Vagina (tissue), 2 donors: ENCODE measurements at regions not wholly inside any gene's neighbourhood (a gene's known extent, or its start where the extent isn't known, plus 50 kb on each side); places are given as distances from the start of the nearest gene placed in this dataset.

ENCODE experiments used
- POLR2A ChIP-seq, 2 donors: fragments of 450-650 bp; IDR thresholded peaks; one replicate each; pipeline ENCODE4 v1.6.1; 2017; ENCODE audit warnings: antibody characterized with exemption in 2 of 2, mild to moderate bottlenecking in 2 of 2, moderate library complexity in 2 of 2
- POLR2AphosphoS5 ChIP-seq, 2 donors: sonication (generic); formaldehyde crosslinking; IDR thresholded peaks; one replicate each; pipeline ENCODE4 v1.9.0; 2017; ENCODE audit warnings: antibody characterized with exemption in 2 of 2, mild to moderate bottlenecking in 2 of 2, low read depth in 1 of 2; ENCODE audit not compliant: insufficient read depth in 1 of 2
- TF ChIP-seq, protein P1 (sequence below), 3 experiments: fragments of 450-650 bp in 2 of 3; fragments of 200-600 bp in 1 of 3; sonication (generic) in 1 of 3; IDR thresholded peaks; one replicate each; pipeline ENCODE4 v1.5.1; 2017 to 2019; ENCODE audit warnings: antibody characterized with exemption in 3 of 3, mild to moderate bottlenecking in 2 of 3, moderate library complexity in 2 of 3

DNA sequence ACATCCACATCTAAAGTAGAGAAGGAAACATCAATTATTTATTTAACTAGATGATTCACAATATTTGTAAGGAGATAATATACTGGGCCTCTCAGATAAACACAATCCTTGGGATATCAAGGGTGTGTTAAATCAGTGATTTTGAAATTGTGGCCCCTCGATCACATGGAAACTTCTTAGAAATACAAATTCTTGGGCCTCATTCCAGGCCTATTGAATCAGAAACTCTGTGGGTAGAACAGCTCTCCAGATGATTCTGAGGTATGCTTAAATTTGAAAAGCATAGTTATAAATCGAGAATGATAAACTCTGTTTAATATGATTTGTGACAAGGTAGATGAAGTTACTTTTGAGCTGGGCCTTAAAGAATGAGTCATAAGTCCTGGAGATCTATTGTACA is 64.3 kb upstream of the GPR174 start:
- TF ChIP-seq, protein P1, sequence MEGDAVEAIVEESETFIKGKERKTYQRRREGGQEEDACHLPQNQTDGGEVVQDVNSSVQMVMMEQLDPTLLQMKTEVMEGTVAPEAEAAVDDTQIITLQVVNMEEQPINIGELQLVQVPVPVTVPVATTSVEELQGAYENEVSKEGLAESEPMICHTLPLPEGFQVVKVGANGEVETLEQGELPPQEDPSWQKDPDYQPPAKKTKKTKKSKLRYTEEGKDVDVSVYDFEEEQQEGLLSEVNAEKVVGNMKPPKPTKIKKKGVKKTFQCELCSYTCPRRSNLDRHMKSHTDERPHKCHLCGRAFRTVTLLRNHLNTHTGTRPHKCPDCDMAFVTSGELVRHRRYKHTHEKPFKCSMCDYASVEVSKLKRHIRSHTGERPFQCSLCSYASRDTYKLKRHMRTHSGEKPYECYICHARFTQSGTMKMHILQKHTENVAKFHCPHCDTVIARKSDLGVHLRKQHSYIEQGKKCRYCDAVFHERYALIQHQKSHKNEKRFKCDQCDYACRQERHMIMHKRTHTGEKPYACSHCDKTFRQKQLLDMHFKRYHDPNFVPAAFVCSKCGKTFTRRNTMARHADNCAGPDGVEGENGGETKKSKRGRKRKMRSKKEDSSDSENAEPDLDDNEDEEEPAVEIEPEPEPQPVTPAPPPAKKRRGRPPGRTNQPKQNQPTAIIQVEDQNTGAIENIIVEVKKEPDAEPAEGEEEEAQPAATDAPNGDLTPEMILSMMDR (IDR thresholded peaks at IDR 0.05), result no peak
- TF ChIP-seq POLR2A (IDR thresholded peaks at IDR 0.05) (no peak), POLR2AphosphoS5 (IDR thresholded peaks at IDR 0.05; ENCODE audit: insufficient read depth in 1 of 2, low read depth in 1 of 2) (no peak)
